ENCODE measurements at regions not wholly inside any gene's neighbourhood (a gene's known extent, or its start where the extent isn't known, plus 50 kb on each side); places are given as distances from the start of the nearest gene placed in this dataset.

DNA sequence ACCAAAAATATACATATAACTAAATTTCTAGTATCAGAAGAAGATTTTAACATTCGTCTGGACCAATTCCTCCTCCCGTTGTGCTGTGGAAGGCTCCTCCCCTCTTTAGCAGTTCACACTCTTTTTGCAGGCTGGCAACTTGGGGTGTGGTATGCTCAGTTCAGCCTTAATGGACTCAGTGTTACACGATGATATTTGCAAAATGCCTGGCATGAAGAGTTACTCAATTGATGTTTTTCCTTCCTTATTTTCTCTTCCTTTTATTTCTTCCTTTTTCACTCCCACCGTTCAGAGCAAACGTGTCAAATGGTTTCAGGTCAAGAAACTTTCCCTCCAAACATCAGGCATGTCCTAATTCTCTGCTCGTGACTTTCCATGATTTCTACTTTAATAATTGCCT, 248.3 kb downstream of the PHF14 start:
- no peak for DNase-seq (ENCODE audit: extremely low read depth in 1 of 11, low read depth in 9 of 11, low spot score in 4 of 11)

DNA sequence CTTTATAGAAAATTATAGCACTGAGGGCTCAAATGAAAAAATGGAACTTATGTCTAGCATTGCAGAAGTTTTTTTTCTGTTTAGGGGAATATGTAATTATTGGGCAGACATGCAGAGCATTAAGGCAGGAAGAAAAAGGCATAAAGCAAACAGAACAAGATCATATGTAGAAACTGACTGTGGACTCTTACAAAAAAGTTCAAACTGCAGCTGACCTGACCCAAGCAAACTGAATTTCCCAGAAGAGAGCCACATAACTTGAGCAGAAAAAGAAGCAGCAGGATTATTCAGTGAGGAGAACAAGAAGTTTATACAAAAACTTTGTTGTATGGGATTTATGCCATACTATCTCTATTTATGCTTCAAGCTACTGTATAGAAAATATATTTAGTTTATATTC, 250.9 kb downstream of the PHF14 start:
- DNase-seq (ENCODE audit: extremely low read depth in 1 of 11, low read depth in 9 of 11, low spot score in 4 of 11) = no peak

DNA sequence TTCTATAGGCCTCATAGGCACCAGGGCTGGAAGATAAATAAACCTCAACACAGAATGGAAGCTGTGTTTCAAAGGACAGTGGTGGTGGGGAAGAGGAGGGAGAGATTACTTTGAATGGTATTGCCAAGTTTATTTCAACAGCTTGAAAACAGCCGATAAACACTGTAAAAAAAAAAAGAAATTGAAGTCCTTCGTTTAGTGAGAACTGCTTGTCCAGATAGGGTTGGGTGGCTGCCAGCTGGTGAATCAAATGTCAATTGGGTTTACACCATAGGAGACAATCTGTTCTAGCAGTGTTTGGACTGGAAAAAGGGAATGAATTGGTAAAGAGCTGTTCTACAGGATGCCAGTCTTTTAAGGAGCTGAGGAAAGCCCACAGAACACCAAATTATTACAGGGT, 254.8 kb downstream of the PHF14 start:
- DNase-seq (ENCODE audit: extremely low read depth in 1 of 11, low read depth in 9 of 11, low spot score in 4 of 11) = no peak

DNA sequence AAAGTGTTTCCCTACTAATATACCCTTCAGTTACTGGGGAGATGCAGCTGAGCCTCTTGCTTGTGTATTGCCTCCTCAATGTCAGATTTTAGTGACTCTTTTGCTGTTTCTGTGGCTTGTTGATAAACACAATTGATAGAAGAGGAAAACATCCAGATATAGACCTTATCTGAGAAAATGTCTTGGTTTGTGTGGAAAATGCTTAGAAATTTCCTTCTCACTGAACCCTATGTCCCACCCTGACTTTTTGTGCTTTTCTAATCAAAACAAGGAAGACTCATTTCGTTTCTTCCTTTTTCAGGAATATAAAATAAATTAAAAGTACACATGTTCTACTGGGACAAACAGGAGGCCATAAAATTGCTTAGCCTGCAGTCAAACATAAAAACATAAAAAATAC, 257.5 kb downstream of the PHF14 start:
- no peak for DNase-seq (ENCODE audit: extremely low read depth in 1 of 11, low read depth in 9 of 11, low spot score in 4 of 11)

DNA sequence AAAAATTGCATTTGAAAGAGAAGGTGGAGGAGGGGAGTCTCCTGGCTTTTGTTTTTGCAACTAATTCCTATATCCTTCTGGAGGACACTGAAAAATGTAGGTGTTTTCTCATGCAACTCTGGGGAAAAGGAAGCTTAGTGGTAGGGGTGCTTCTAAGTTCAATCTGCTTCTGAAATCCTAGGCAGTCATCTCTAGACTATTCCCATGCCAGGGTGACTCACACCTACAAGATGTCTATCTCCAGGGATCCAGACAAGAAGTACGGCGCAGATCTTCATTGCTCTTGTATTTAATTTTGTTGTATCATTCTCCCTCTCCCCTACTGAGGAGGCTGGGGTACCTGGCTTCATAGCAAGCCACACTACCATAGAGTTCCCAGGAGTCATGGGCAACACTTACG, 258.8 kb downstream of the PHF14 start:
- no peak for DNase-seq (ENCODE audit: extremely low read depth in 1 of 11, low read depth in 9 of 11, low spot score in 4 of 11)

DNA sequence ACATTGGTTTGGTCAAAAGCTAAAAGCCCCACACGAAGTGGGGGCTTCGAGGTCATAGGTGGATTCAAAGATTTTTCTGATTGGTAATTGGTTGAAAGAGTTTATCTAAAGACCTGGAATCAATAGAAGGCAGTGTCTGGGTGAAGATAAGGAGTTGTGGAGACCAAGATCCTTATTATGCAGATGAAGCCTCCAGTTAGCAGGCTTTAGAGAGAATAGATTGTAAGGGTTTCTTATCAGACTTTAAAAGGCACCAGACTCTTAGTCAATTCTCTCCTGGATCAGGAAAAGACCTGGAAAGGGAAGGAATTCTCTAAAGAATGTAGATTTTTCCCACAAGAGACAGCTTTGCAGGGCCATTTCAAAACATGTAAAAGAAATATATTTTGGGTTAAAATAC, 260.2 kb downstream of the PHF14 start:
- no peak for DNase-seq (ENCODE audit: extremely low read depth in 1 of 11, low read depth in 9 of 11, low spot score in 4 of 11)

DNA sequence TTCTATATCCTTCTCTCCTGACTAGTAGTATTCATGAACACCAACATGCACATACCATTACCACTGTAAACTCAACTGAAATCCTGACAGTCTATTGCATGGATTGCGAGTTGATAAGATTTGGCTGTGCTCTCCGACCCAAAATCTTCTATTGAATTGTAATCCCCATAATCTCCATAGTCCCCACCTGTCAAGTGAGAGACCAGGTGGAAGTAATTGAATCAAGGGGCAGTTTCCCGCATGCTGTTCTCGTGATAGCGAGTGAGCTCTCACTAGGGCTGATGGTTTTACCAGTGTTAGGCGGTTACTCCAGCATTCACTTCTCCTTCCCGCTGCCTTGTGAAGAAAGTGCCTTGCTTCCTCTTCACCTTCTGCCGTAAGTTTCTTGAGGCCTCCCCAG, 261.8 kb downstream of the PHF14 start:
- no peak for DNase-seq (ENCODE audit: extremely low read depth in 1 of 11, low read depth in 9 of 11, low spot score in 4 of 11)

DNA sequence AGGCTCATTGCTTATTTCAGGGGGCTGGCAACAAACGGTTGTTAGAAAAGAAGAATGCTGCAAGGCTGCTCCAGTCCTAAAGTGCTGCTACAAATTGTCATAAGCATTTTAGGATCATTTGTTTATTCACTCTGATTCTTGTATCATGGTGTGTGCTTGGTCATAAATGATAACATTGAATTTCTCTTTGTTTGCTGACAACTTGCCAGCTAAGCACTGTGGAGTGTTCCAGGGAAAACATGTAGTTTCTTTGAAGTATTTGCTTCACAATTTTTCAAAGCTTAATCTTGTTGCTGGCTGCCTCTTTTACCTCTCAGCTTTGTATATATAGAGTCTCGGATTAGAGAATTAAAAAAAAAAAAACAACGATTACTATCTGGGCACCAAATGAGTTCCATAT, 263.0 kb downstream of the PHF14 start:
- DNase-seq (ENCODE audit: extremely low read depth in 1 of 11, low read depth in 9 of 11, low spot score in 4 of 11) = no peak

DNA sequence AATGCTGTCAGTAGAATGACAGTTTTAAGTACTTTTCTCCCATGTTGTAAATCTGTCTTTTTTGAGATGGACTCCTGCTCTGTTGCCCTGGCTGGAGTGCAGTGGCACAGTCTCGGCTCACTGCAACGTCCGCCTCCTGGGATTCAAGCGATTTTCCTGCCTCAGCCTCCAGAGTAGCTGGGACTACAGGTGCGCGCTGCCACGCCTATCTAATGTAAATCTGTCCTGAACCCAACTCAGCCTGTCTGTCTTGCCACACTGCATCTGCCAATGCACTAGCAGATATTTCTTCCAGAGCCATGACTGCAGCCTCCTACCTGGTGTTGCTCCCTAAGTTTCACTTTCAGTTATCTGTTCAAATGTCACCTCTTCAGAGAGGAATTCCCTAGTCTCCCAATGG, 264.1 kb downstream of the PHF14 start:
- DNase-seq (ENCODE audit: extremely low read depth in 1 of 11, low read depth in 9 of 11, low spot score in 4 of 11) = no peak

DNA sequence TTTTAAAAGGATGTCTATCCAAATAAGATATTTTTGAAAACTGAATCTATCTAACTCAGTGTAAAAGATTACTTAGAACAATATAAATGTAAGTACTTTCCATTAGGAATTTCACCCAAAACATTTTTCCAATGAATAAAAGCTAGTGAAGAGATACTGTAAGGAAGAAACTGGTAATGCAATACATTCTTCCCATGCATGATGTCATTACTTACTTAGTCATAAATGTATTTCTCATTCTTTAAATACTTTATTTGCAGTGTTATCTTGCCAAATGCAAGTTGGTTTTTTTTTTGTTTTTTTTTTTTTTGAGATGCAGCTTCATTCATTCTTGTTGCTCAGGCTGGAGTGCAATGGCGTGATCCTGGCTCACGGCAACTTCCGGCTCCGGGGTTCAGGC, 265.6 kb downstream of the PHF14 start:
- no peak for DNase-seq (ENCODE audit: extremely low read depth in 1 of 11, low read depth in 9 of 11, low spot score in 4 of 11)

DNA sequence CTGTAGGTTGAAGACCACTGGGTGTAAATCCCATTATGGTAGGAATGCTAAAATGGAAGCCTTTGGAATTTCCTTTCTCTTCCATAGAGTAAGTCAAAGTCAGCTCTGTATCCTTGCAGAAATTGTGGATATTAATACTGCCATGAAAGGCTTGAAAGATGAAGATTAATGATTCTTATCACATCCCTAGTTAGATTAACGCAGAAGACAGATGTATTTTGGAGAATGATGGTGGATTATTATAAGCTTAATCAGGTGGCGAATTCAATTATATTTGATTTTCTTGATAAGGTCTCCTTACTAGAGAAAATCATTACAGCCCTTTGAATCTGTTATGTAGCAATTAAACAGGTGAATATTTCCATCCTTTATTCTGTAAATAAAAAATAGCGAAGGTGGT, 270.1 kb downstream of the PHF14 start:
- no peak for DNase-seq (ENCODE audit: extremely low read depth in 1 of 11, low read depth in 9 of 11, low spot score in 4 of 11)

DNA sequence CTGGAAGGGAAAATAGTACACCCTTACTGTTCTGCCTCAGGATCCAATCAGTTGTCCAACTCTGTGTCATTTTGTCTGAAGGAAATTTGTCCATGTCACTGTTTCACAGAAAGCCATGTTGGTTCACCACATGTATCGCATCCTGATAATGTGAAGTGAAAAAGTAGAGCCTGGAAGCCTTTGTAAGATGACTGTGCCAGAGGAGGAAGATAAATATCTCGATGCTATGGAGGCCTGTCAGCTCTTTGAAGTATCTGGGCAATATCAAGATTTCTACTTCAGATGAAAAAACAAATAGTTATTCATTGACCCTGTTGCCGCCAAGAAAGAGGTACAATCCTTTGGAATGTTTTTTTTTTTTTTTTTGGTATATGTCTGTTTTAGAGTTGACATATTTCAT, 270.5 kb downstream of the PHF14 start:
- no peak for DNase-seq (ENCODE audit: extremely low read depth in 1 of 11, low read depth in 9 of 11, low spot score in 4 of 11)

DNA sequence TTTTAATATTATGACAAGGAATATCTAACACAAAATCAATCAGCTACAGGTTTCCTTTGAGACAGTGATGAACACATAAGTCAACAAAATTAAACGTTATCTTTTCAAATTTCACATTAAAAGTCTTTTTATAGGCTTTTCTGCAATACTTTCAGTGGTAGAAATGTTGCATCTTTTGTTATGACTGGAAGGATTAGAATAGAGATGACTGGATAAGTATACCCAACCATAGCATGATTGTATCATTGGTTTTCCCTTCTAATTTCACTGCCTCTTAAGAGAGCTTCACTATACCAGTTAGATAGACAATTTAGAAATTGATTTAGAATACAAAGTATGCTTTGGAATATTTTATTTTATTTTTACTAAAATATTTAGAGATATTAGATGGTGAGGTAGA, 273.9 kb downstream of the PHF14 start:
- DNase-seq (ENCODE audit: extremely low read depth in 1 of 11, low read depth in 9 of 11, low spot score in 4 of 11) = no peak

DNA sequence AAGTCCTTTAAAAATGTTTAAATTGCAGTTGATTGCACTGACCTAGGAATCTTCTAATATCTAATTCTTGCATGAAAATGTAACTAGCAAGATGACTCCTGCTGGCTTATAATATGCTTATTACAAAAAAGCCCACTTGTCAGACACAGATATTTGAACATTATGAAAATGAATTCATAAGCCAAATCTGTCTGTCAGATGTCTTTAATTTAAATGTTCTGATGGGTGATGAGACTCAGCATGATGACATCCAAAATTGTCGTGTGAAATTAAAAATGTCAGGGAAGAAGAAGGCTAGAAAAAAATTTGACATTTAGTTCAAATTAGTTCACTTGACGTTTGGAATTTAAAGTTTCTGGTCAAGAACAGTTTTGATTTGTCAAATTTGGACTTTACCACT, 277.8 kb downstream of the PHF14 start:
- DNase-seq (ENCODE audit: extremely low read depth in 1 of 11, low read depth in 9 of 11, low spot score in 4 of 11) = no peak

DNA sequence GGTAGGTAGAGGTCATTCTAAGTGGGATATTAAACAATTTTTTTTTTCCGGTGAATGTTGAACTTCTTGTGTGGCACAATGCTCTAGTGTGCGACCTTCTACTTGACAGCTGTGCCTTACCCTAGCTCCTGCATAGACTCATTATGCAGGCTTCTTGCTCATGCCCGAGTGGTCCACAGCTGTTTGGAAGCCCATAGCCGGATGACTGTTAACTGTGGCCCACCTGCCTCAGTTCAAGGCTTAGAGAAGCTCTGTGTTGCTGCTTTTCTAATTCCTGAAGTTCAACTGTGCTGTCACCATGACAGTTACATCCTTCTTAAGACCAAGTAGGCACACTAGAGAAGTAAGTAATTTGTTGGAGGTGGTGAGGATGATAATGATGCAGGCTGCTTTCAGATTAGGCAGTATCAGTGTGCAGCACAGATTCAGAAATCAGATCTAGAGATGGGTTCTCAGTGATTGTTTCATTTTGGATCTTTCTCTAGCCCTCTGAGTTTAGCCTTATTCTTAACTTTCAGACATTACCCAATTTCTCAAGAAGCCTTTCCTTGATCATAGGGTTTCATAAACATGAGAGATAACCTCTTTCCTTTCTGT, 278.4 kb downstream of the PHF14 start:
- DNase-seq (ENCODE audit: extremely low read depth in 1 of 11, low read depth in 9 of 11, low spot score in 4 of 11) = no peak

DNA sequence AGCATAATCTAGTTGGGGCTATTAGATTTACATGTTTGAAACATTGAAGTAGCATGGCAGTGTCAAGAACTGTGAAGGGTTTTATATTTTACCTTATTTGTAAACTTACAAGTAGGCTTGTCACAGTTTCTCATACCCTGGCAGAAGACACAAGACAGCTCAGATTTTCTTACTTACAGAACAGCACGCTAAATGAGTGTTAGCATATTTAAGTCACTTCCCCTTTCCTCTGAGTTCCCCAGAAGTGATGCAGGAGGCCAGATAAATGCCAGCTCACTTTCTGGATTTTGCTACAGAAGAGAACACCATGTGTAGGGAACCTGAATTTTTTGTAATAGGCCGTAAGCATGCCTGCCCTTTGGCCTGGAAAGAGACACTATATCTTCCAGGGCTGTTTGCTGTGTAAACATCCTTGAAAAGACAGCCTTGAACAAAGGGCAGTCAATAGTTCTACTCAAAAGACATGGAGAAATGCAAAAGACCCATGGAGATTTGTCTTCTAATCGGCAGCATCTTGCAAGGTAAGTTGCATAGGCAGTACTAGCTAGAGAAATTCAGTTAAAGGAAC, 279.1 kb downstream of the PHF14 start:
- DNase-seq (ENCODE audit: extremely low read depth in 1 of 11, low read depth in 9 of 11, low spot score in 4 of 11) = no peak

DNA sequence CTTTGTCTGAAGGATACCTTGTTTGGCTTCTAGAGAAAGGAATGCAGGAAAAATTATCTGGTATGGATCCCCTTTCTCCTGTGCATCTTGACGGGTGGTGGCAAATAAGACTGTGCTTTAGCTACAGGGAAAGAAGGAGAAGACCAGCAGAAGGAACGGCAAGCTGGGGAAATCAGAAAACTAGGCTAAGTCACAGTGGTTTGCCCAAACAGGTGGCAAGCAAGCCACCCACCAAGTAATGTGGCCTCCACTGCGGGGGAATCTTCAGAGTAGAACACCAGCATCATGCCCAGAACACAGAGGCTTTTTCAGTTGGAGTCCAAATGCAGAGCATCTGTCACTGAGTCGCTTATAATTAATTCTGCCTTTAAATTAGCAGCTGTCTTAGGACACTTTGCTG, 282.8 kb downstream of the PHF14 start:
- no peak for DNase-seq (ENCODE audit: extremely low read depth in 1 of 11, low read depth in 9 of 11, low spot score in 4 of 11)

DNA sequence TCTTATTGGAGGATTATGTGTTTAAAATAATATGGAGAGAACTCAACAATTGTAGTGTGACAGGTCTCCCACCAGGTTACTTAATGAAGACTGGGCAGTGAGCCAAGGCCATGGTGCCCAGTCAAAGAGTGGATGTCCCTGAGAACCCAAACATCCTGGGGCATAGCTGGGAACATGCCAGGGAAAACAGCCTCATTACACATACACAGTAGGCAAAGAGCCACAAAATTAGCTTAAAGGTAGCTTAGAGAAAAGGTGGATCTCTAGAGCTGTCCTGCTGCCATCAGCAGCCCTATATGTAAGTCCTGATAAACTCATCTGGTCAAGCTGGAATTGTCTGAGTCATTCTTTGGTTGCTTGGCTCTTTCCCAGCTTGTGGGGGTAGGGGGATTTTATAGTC, 287.8 kb downstream of the PHF14 start:
- DNase-seq (ENCODE audit: extremely low read depth in 1 of 11, low read depth in 9 of 11, low spot score in 4 of 11) = peak in 2 of 11 donors; percentile 20 to 28

DNA sequence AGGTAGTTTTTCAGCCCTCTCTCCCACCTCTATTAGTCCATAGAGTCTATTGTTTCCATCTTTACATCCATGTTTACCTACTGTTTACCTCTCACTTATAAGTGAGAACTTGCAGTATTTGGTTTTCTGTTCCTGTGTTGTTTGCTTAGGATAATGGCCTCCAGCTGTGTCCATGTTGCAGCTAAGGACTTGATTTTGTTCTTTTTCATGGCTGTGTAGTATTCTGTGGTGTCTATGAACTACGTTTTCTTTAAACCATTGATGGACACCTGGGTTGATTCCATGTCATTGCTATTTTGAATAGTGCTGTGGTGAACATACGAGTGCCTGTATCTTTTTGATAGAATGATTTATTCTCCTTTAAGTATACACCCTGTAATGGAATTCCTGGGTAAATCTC, 292.4 kb downstream of the PHF14 start:
- no peak for DNase-seq (ENCODE audit: extremely low read depth in 1 of 11, low read depth in 9 of 11, low spot score in 4 of 11)

DNA sequence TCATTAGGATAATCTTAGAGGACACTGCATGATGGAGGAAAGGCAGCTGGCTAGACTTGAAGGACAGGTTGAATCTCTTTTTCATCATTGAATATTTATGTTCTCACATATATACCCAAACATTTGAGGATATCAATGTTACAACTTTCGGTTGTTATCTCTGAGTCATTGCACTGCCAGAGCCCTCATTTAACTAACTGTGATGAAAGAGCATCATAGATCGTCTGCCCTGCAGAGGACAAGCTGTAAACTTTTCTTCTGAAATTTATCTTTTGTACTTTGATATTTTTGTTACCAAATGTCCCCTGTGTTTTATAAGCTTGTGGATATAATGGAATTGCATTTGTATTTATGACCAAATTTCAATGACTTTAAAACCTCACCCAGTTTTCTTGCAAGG, 298.7 kb downstream of the PHF14 start:
- DNase-seq (ENCODE audit: extremely low read depth in 1 of 11, low read depth in 9 of 11, low spot score in 4 of 11) = no peak

DNA sequence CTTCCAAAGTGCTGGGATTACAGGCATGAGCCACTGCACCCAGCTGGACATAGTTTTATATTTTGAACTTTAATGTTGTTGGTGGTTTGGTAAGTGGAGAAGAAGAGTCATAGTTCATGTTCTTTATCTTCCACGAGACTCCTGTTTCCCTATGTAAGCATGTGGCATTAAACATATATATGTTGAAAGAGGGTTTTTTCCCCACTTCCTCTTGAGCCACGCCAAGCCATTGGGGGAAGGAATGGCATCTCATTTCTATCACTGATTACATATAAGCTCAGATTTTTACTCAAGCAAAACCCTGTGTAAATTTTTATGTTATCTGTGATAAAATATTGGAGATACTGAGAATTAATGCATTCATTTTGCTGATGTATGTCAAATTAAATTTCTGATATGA, 300.4 kb downstream of the PHF14 start:
- DNase-seq (ENCODE audit: extremely low read depth in 1 of 11, low read depth in 9 of 11, low spot score in 4 of 11) = no peak

DNA sequence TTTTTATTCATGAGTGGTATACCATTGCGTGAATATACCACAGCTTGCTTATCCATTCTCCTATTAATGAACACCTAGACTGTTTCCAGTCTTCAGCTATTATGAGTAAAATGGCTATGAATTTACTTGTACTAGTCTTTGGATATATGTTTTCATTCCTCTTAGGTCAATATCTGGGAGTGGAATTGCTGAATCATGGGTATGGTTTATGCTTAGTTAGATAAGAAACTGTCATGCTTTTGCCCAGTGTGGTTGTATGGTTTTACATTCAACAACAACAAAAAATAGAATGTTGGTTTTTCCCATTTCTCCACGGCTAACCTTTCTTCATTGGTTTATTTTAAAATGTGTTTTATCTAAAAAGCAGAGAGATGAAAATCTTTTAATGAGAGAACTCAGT, 308.3 kb downstream of the PHF14 start:
- DNase-seq (ENCODE audit: extremely low read depth in 1 of 11, low read depth in 9 of 11, low spot score in 4 of 11) = no peak
